SHP77 (cell line): ENCODE measurements at regions not wholly inside any gene's neighbourhood (a gene's known extent, or its start where the extent isn't known, plus 50 kb on each side); places are given as distances from the start of the nearest gene placed in this dataset.

ENCODE experiments used
- DNase-seq, 2 experiments: peaks; one replicate each; lab custom pipeline; 2025; lab: John Stamatoyannopoulos, UW

DNA sequence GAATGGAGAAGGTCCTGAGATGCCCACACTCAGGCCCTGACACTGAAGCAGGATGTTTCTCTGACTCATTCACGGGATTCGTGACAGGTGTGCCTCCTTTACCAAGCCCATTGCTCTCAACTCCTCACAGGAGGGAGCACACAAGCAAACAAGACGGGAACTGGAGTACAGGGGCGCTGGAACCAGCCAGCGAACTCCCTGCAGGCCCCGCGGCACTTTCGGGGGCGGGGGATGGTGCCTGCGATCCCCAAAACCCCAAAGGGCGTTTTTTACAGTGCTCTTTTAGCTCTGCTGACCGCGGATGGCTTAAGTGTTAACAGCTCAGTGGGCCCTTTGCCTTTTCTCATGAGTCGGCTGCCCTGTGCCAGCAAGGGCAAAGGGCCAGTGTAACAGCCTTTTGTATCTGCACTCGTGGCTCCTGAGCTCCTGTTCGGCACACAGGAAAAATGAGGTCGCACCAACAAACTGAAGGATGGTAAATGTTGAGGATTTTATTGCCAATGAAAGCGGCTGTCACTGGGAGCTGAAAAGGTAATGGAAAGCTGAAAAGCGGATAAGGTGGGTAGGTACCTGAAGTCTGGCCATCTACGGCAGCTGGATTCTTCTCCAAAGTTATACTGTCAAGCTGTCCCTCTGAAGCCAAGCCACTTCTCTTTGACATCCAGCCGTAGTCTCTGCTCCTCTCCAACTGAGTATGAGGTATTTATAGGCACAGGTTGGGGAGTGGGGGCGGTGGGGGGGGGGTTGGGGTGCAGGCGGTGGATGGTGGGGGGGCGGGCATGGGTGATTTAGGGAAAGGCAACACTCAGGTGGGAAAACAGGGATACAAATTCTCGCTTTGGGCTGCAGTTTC lies 65.0 kb upstream of the TRPC4 start:
- DNase-seq, result peak; percentile 58 to 59

DNA sequence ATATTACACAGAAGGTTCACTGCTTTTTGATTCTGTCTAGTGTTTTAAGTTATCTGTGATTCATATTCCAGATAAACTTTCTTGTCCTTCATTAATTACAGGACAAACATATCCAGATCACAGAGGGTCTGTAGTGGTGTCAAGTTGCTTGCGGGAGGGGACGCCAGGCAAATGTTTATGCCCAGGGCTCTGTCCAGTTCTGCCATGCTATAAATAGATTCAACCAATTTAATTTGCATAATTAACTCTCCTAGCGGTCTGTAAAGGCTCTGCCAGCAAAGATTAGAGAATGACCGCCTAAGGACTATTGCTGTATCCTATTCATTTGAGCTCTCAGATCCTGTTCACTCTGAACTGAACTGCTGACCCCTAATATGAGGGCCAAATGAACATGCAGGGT lies 59.7 kb upstream of the TRPC4 start:
- no peak for DNase-seq

DNA sequence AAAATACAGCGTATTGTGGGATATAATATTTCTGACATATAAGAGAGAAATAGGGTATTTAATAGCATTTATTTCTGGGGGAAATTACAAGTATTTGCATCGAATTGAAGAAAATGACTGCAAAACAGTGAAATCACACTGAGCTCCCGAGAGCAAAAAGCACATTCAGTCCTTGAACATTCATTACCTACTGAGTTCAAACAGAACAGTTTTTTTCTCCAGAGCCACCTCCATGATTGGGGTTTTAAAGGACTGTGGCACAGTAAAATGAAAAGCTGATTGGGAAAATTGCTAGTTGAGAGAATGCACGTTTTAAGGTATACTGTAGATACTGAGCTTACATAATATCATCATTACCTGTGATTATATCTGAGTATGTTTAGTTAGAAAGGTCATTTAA lies 58.0 kb upstream of the TRPC4 start:
- no peak for DNase-seq

DNA sequence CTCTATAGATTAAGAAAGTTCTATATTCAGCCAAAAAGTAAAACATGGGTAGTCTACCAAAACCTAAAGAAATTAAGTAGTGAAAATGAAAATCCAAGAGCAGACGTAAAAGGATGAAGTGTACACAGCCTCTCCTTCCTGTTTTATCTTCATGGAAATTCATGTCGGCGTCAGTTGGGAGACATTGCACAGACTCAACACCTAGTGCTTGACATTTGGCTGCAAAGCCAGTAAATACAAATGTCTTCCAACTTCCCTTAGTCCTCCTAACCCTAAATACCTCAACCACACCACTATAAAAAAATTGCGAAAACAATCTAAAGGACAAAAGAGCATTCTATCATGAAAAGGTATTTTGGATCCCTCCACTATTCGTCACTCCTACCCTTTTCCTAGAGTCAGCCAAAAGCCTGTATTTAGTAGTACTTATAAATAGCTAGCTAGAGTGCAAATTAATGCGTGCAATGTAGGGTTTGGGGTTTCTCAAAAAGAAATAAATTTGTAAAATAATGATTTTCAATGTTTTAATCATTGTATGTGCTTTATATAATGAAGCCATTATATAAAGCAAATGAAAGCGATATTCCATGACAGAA lies 56.4 kb upstream of the TRPC4 start:
- DNase-seq, result no peak

DNA sequence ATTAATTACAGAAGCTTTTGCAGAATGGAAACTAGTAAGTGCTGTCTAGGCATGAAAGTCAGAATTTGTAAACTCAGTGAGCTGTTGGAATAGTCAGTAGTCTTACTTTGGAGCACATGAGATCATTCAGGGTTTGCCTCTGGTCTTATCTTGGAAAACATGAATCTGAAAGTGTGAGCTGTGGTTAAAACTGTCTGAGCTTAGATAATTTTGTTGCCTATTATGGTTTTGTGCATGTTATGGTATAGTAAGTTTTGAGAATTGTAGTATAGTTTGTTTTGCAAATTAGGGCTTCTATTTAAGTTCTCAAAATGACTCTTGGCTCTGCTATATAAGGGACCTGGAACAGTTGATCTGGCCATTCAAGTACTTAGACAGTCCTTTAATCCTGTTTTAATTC lies 53.7 kb upstream of the TRPC4 start:
- no peak for DNase-seq

DNA sequence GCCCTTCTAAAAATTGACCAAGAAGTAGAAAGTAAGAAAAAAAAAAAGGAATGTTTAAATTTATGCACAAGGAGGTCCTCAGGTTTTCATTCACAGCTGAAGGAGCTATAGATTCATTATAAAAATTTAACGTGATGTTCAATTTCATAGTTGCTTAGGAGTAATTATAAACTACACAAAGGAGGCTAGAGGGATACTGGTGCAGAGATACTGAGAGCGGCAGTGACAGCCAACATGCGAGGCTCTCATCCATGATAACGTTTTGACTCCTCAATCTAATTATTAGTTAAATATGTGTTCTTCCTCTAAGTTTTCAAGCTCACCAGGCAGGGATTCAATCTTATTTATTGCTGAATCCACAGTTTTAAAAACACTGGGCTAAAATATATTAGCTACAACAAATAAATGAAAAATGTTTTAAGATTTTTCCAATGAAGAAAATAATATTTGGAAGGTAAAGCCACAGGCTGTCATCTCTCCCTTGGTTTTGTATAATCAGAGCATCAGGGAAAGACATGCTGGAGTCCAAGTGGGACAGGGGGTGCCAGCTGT lies 49.8 kb upstream of the TRPC4 start:
- DNase-seq, result no peak
